ENCODE measurements at regions not wholly inside any gene's neighbourhood (a gene's known extent, or its start where the extent isn't known, plus 50 kb on each side); places are given as distances from the start of the nearest gene placed in this dataset.
A peak's percentile ranks its signal among the peaks of the same experiment; 100 is the strongest.

GRCh38 chr6:145372671-145373151 is 362.6 kb downstream of the EPM2A start:
- TF ChIP-seq, protein P1, sequence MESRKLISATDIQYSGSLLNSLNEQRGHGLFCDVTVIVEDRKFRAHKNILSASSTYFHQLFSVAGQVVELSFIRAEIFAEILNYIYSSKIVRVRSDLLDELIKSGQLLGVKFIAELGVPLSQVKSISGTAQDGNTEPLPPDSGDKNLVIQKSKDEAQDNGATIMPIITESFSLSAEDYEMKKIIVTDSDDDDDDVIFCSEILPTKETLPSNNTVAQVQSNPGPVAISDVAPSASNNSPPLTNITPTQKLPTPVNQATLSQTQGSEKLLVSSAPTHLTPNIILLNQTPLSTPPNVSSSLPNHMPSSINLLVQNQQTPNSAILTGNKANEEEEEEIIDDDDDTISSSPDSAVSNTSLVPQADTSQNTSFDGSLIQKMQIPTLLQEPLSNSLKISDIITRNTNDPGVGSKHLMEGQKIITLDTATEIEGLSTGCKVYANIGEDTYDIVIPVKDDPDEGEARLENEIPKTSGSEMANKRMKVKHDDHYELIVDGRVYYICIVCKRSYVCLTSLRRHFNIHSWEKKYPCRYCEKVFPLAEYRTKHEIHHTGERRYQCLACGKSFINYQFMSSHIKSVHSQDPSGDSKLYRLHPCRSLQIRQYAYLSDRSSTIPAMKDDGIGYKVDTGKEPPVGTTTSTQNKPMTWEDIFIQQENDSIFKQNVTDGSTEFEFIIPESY (IDR thresholded peaks at IDR 0.05), result no peak
- TF ChIP-seq GABPA (IDR thresholded peaks at IDR 0.05 in 1 of 2, conservative IDR thresholded peaks at IDR 0.05 in 1 of 2) (no peak), RAD21 (IDR thresholded peaks at IDR 0.05) (no peak), MAX (IDR thresholded peaks at IDR 0.05) (no peak), SP1 (IDR thresholded peaks at IDR 0.05) (no peak), REST (IDR thresholded peaks at IDR 0.05) (no peak), YY1 (IDR thresholded peaks at IDR 0.05) (peak; percentile 49), TAF1 (conservative IDR thresholded peaks at IDR 0.05) (no peak)
- TF ChIP-seq, protein P2, sequence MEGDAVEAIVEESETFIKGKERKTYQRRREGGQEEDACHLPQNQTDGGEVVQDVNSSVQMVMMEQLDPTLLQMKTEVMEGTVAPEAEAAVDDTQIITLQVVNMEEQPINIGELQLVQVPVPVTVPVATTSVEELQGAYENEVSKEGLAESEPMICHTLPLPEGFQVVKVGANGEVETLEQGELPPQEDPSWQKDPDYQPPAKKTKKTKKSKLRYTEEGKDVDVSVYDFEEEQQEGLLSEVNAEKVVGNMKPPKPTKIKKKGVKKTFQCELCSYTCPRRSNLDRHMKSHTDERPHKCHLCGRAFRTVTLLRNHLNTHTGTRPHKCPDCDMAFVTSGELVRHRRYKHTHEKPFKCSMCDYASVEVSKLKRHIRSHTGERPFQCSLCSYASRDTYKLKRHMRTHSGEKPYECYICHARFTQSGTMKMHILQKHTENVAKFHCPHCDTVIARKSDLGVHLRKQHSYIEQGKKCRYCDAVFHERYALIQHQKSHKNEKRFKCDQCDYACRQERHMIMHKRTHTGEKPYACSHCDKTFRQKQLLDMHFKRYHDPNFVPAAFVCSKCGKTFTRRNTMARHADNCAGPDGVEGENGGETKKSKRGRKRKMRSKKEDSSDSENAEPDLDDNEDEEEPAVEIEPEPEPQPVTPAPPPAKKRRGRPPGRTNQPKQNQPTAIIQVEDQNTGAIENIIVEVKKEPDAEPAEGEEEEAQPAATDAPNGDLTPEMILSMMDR (IDR thresholded peaks at IDR 0.05; ENCODE audit: low read depth, low read length, missing input control), result no peak

Measured in liver (tissue), 3 donors.